H1 (cell line): ENCODE measurements at regions not wholly inside any gene's neighbourhood (a gene's known extent, or its start where the extent isn't known, plus 50 kb on each side); places are given as distances from the start of the nearest gene placed in this dataset.

Experiments
- BACH1 ChIP-seq: IDR thresholded peaks from 2 replicates; pipeline ENCODE4 v1.6.1; 2012; ENCODE audit warnings: low read length, improper control_type of control experiment
- CHD1 ChIP-seq: IDR thresholded peaks from 2 replicates; pipeline ENCODE4 v1.6.1; 2012; ENCODE audit warnings: low read depth, low read length, improper control_type of control experiment
- CHD2 ChIP-seq: IDR thresholded peaks from 2 replicates; pipeline ENCODE4 v1.6.1; 2012; ENCODE audit warnings: low read length, improper control_type of control experiment
- FOSL1 ChIP-seq: IDR thresholded peaks from 2 replicates; pipeline ENCODE4 v1.6.1; 2011; ENCODE audit warnings: mild to moderate bottlenecking, low read depth, low read length, moderate library complexity; ENCODE audit not compliant: insufficient read depth
- JUND ChIP-seq: IDR thresholded peaks from 2 replicates; pipeline ENCODE4 v1.6.1; 2011; ENCODE audit warnings: mild to moderate bottlenecking, improper control_type of control experiment, low read length
- PHF8 ChIP-seq: fragments of 200-600 bp; sonication (generic); conservative IDR thresholded peaks from 2 replicates; pipeline ENCODE4 v1.7.1; 2012; ENCODE audit warnings: low read depth, mild to moderate bottlenecking, inconsistent platforms, low read length, moderate library complexity
- RAD21 ChIP-seq, 2 experiments: IDR thresholded peaks in 1 of 2; conservative IDR thresholded peaks in 1 of 2; 2 replicates each; pipeline ENCODE4 v1.6.1; 2011; ENCODE audit warnings: low read depth in 2 of 2, low read length in 2 of 2, improper control_type of control experiment in 1 of 2, inconsistent platforms in 1 of 2, mild to moderate bottlenecking in 1 of 2, moderate library complexity in 1 of 2

- TF ChIP-seq FOSL1 (no peak), BACH1 (no peak), RAD21 (IDR thresholded peaks at IDR 0.05 in 1 of 2, conservative IDR thresholded peaks at IDR 0.05 in 1 of 2; ENCODE audit: low read depth in 2 of 2, low read length in 2 of 2) (no peak), PHF8 (no peak), JUND (no peak), CHD1 (no peak), CHD2 (no peak)
These were observed 83.3 kb downstream of the KLF5 start (continued) for GRCh38 chr13:73142071-73142470.
